ENCODE measurements at regions not wholly inside any gene's neighbourhood (a gene's known extent, or its start where the extent isn't known, plus 50 kb on each side); places are given as distances from the start of the nearest gene placed in this dataset.

GRCh38 chr10:113409175-113409574, 143.7 kb upstream of the HABP2 start:
- no peak for TF ChIP-seq CTCF (IDR thresholded peaks at IDR 0.05; ENCODE audit: low read depth, low read length)
- no peak for TF ChIP-seq EZH2phosphoT487 (IDR thresholded peaks at IDR 0.05; ENCODE audit: low read depth)

Measured in OCI-LY3 (cell line).